Osteoblast (primary cell): ENCODE measurements at regions not wholly inside any gene's neighbourhood (a gene's known extent, or its start where the extent isn't known, plus 50 kb on each side); places are given as distances from the start of the nearest gene placed in this dataset.

Source experiments
- DNase-seq: peaks from one replicate; pipeline ENCODE4 v3.0.0; 2011; ENCODE audit warnings: low spot score, mixed read lengths; ENCODE audit not compliant: insufficient read length; ENCODE audit errors: missing footprints
- H2AFZ ChIP-seq: 2 replicates; pipeline ENCODE4 v1.6.0; 2011; ENCODE audit warnings: mild to moderate bottlenecking, low read length
- H3K27ac ChIP-seq: 2 replicates; pipeline ENCODE4 v1.5.1; 2011; ENCODE audit warnings: mild to moderate bottlenecking, low read depth, low read length, moderate library complexity
- H3K27me3 ChIP-seq: 2 replicates; pipeline ENCODE4 v1.6.0; 2012; ENCODE audit warnings: mild to moderate bottlenecking, control low read depth, inconsistent platforms, low read length, moderate library complexity; ENCODE audit not compliant: insufficient read depth
- H3K36me3 ChIP-seq: 2 replicates; pipeline ENCODE4 v1.5.1; 2011; ENCODE audit warnings: mild to moderate bottlenecking, low read length, control low read depth, moderate library complexity; ENCODE audit not compliant: insufficient read depth
- H3K4me1 ChIP-seq: 2 replicates; pipeline ENCODE4 v1.5.1; 2011; ENCODE audit warnings: mild to moderate bottlenecking, low read length, control low read depth, moderate library complexity; ENCODE audit not compliant: insufficient read depth
- H3K4me2 ChIP-seq: 2 replicates; pipeline ENCODE4 v1.6.0; 2011; ENCODE audit warnings: mild to moderate bottlenecking, low read length; ENCODE audit not compliant: insufficient read depth
- H3K4me3 ChIP-seq: fragments of 200-600 bp; sonication (generic); 3 replicates; pipeline ENCODE4 v1.5.1; 2012; ENCODE audit warnings: mild to moderate bottlenecking, low read length, inconsistent platforms; ENCODE audit not compliant: insufficient read depth
- H3K79me2 ChIP-seq: 2 replicates; pipeline ENCODE4 v1.6.0; 2012; ENCODE audit warnings: mild to moderate bottlenecking, low read length, control low read depth, inconsistent platforms; ENCODE audit not compliant: insufficient read depth
- H3K9me3 ChIP-seq: 2 replicates; pipeline ENCODE4 v1.5.1; 2011; ENCODE audit warnings: low read depth, low read length, control low read depth
- H4K20me1 ChIP-seq: 2 replicates; pipeline ENCODE4 v1.6.0; 2012; ENCODE audit warnings: mild to moderate bottlenecking, low read length, control low read depth; ENCODE audit not compliant: insufficient read depth
- TF ChIP-seq, protein P1 (sequence below): IDR thresholded peaks from 2 replicates; pipeline ENCODE4 v1.5.1; 2011; ENCODE audit warnings: mild to moderate bottlenecking, low read depth, low read length, moderate library complexity; ENCODE audit errors: extremely low read depth

DNA sequence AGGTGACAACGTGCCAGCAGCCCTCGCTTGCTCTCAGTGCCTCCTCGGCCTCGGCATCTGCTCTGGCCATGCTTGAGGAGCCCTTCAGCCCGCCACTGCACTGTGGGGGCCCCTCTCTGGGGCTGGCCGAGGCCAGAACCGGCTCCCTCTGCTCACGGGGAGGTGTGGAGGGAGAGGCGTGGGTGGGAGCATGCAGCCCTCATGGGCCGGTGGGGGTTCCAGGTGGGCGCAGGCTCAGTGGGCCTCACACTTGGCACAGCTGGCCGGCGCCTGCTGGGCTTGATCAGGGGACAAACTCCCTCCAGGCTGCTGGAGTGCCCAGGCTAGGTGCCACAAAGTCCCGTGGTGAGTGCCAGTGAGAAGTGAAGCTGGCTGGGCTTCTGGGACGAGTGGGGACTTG, 566.6 kb upstream of the ID4 start:
- no peak for DNase-seq
- no peaks in the 10 kb centered on the region for H3K36me3 ChIP-seq
- H3K79me2 ChIP-seq: no peaks in the 10 kb centered on the region
- H3K9me3 ChIP-seq: no peaks in the 10 kb centered on the region
- H3K27me3 ChIP-seq: no peaks in the 10 kb centered on the region
- H2AFZ ChIP-seq: no peak overlapping the region
- H3K4me3 ChIP-seq: no peak overlapping the region
- H4K20me1 ChIP-seq: no peaks in the 10 kb centered on the region
- no peak overlapping the region for H3K4me2 ChIP-seq
- H3K4me1 ChIP-seq: no peaks in the 10 kb centered on the region
- TF ChIP-seq, protein P1, sequence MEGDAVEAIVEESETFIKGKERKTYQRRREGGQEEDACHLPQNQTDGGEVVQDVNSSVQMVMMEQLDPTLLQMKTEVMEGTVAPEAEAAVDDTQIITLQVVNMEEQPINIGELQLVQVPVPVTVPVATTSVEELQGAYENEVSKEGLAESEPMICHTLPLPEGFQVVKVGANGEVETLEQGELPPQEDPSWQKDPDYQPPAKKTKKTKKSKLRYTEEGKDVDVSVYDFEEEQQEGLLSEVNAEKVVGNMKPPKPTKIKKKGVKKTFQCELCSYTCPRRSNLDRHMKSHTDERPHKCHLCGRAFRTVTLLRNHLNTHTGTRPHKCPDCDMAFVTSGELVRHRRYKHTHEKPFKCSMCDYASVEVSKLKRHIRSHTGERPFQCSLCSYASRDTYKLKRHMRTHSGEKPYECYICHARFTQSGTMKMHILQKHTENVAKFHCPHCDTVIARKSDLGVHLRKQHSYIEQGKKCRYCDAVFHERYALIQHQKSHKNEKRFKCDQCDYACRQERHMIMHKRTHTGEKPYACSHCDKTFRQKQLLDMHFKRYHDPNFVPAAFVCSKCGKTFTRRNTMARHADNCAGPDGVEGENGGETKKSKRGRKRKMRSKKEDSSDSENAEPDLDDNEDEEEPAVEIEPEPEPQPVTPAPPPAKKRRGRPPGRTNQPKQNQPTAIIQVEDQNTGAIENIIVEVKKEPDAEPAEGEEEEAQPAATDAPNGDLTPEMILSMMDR: no peak
- no peak overlapping the region for H3K27ac ChIP-seq

DNA sequence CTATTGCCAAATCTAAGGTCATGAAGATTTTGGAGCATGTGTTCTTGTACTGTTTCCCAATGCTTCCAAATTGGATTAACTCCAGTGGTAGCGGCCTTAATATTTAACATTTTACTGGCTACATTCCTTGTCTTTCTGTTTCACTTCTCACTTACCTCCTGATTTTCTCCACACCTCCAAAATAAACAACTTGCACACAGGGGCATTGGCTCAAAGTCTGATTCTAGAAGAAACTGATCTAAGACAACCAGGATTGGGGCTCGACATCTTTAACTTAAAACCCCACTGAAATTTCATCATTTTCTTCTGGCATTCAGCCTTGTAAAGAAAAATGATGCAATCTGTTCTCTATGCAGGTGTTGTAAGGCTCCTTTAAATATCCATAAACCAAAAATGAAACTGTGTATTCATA, 557.9 kb upstream of the ID4 start:
- Histone ChIP-seq H4K20me1 (no peaks in the 10 kb centered on the region), H3K9me3 (no peaks in the 10 kb centered on the region), H3K36me3 (no peaks in the 10 kb centered on the region), H3K27me3 (no peaks in the 10 kb centered on the region), H3K4me3 (no peak overlapping the region), H2AFZ (no peak overlapping the region), H3K4me2 (no peak overlapping the region), H3K4me1 (no peaks in the 10 kb centered on the region), H3K27ac (no peak overlapping the region), H3K79me2 (no peaks in the 10 kb centered on the region)
- TF ChIP-seq, protein P1: no peak
- DNase-seq: no peak

DNA sequence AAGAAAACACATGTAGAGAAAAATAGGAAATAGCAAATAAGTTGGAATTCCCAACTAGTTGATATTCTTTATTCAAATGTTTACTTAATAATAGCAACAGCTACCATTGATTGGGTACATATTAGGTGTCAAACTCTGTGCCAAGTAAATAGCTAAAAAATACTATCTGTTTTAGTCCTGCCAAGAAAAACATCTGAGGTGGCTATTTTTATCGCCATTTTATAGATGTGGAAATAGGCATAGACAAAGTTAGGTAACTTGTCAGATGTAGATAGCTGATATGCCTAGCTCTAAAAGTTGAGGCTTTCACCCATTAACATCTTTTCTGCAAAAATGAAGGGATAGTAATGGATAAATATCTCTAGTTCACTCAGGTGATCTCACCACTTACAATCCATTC, 549.2 kb upstream of the ID4 start:
- DNase-seq: no peak
- Histone ChIP-seq H3K79me2 (no peaks in the 10 kb centered on the region), H3K36me3 (no peaks in the 10 kb centered on the region), H3K27me3 (no peaks in the 10 kb centered on the region), H3K27ac (no peak overlapping the region), H3K4me3 (no peak overlapping the region), H2AFZ (no peak overlapping the region), H4K20me1 (no peaks in the 10 kb centered on the region), H3K4me2 (no peak overlapping the region), H3K9me3 (no peaks in the 10 kb centered on the region), H3K4me1 (no peaks in the 10 kb centered on the region)
- TF ChIP-seq, protein P1: no peak

DNA sequence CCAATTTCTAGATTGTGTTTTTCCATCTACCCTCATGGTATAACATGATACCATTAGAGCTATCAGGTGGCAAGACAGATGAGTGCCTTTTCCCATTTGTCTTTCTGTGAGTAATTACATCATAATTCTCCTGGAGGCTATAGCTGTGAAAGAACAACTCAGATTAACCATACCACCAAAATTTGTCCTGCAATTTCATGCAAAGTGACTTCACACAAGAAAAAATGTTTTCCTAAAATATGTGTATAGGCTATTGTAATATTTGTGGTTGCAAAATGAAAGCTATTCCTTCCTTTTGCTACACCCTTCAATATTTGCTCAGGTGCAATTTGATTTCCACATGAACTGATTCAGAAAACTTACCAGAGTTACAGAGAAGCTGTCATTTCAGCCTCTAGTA, 547.7 kb upstream of the ID4 start:
- Histone ChIP-seq H3K4me3 (no peak overlapping the region), H3K27me3 (no peaks in the 10 kb centered on the region), H2AFZ (no peak overlapping the region), H3K79me2 (no peaks in the 10 kb centered on the region), H3K4me1 (no peaks in the 10 kb centered on the region), H4K20me1 (no peaks in the 10 kb centered on the region), H3K9me3 (no peaks in the 10 kb centered on the region), H3K27ac (no peak overlapping the region), H3K36me3 (no peaks in the 10 kb centered on the region), H3K4me2 (no peak overlapping the region)
- TF ChIP-seq, protein P1: no peak
- no peak for DNase-seq
